Esophagus muscularis mucosa (tissue), 3 donors: ENCODE measurements at regions not wholly inside any gene's neighbourhood (a gene's known extent, or its start where the extent isn't known, plus 50 kb on each side); places are given as distances from the start of the nearest gene placed in this dataset.

Experiments used
- POLR2A ChIP-seq: fragments of 450-650 bp; IDR thresholded peaks from one replicate; pipeline ENCODE4 v1.6.1; 2017; ENCODE audit warnings: antibody characterized with exemption, moderate library complexity, mild to moderate bottlenecking, low read depth
- POLR2AphosphoS5 ChIP-seq, 2 donors: sonication (generic); formaldehyde crosslinking; IDR thresholded peaks; one replicate each; pipeline ENCODE4 v1.6.1; 2017; ENCODE audit warnings: antibody characterized with exemption in 2 of 2
- TF ChIP-seq, protein P1 (sequence below), 3 experiments: fragments of 200-600 bp in 2 of 3; fragments of 450-650 bp in 1 of 3; sonication (generic) in 2 of 3; IDR thresholded peaks; one replicate each; pipeline ENCODE4 v1.5.1; 2017 to 2019; ENCODE audit warnings: antibody characterized with exemption in 3 of 3, mild to moderate bottlenecking in 2 of 3, moderate library complexity in 1 of 3

GRCh38 chr12:24754690-24755638, 193.9 kb downstream of the BCAT1 start:
- TF ChIP-seq, protein P1, sequence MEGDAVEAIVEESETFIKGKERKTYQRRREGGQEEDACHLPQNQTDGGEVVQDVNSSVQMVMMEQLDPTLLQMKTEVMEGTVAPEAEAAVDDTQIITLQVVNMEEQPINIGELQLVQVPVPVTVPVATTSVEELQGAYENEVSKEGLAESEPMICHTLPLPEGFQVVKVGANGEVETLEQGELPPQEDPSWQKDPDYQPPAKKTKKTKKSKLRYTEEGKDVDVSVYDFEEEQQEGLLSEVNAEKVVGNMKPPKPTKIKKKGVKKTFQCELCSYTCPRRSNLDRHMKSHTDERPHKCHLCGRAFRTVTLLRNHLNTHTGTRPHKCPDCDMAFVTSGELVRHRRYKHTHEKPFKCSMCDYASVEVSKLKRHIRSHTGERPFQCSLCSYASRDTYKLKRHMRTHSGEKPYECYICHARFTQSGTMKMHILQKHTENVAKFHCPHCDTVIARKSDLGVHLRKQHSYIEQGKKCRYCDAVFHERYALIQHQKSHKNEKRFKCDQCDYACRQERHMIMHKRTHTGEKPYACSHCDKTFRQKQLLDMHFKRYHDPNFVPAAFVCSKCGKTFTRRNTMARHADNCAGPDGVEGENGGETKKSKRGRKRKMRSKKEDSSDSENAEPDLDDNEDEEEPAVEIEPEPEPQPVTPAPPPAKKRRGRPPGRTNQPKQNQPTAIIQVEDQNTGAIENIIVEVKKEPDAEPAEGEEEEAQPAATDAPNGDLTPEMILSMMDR (IDR thresholded peaks at IDR 0.05): no peak
- no peak for TF ChIP-seq POLR2A
- TF ChIP-seq POLR2AphosphoS5 (IDR thresholded peaks at IDR 0.05): no peak
